ENCODE measurements at regions not wholly inside any gene's neighbourhood (a gene's known extent, or its start where the extent isn't known, plus 50 kb on each side); places are given as distances from the start of the nearest gene placed in this dataset.

- Histone ChIP-seq H3K36me3 (ENCODE audit: control insufficient read depth in 2 of 2, extremely low read depth in 1 of 2, insufficient read depth in 2 of 2, low read length in 2 of 2) (no peaks in the 10 kb centered on the region), H2AFZ (ENCODE audit: low read depth, low read length) (no peak overlapping the region), H3K9me3 (replicated peaks; ENCODE audit: control insufficient read depth, insufficient read depth, low read length) (no peaks in the 10 kb centered on the region), H3K4me2 (ENCODE audit: insufficient read depth, low read length) (no peak overlapping the region), H3K9ac (replicated peaks; ENCODE audit: extremely low read depth, insufficient read depth, low read length) (no peak overlapping the region), H3K4me1 (ENCODE audit: control insufficient read depth, extremely low read depth, insufficient read depth, low read length) (no peaks in the 10 kb centered on the region), H3K79me2 (ENCODE audit: control insufficient read depth, insufficient read depth, low read length) (no peaks in the 10 kb centered on the region), H3K27me3 (ENCODE audit: control insufficient read depth in 2 of 2, insufficient read depth in 2 of 2, low read length in 2 of 2) (no peaks in the 10 kb centered on the region), H3K4me3 (replicated peaks in 1 of 3; ENCODE audit: insufficient read depth in 1 of 3, low read depth in 1 of 3, low read length in 3 of 3) (no peak overlapping the region), H3K27ac (ENCODE audit: insufficient read depth, low read depth, low read length) (no peak overlapping the region), H4K20me1 (replicated peaks; ENCODE audit: control insufficient read depth, extremely low read depth, insufficient read depth, low read length) (no peaks in the 10 kb centered on the region), H3K9me1 (replicated peaks; ENCODE audit: control insufficient read depth, extremely low read depth, insufficient read depth, low read length) (no peaks in the 10 kb centered on the region)
- FAIRE-seq (no peak), DNase-seq (ENCODE audit: low read depth, low spot score) (no peak)
- ChIA-PET POLR2A (no interaction called here), CTCF (no interaction called here)
- BruUV-seq (replicated peaks), result no TSS peak
- intact Hi-C loops (cut with micrococcal nuclease) (no loop called here), dilution Hi-C loops (cut with MboI; ENCODE audit: extremely low pct_ligation_motif_present, low sequenced_read_pairs) (no loop called here)
- TF ChIP-seq, protein P1, sequence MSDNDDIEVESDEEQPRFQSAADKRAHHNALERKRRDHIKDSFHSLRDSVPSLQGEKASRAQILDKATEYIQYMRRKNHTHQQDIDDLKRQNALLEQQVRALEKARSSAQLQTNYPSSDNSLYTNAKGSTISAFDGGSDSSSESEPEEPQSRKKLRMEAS (IDR thresholded peaks at IDR 0.05; ENCODE audit: insufficient read depth, insufficient read length), result no peak
- no peak for TF ChIP-seq MYC (IDR thresholded peaks at IDR 0.05; ENCODE audit: low read depth, low read length)
- no peak for TF ChIP-seq POLR2AphosphoS5 (IDR thresholded peaks at IDR 0.05; ENCODE audit: insufficient read depth, low read depth, low read length)
- TF ChIP-seq POLR2A (IDR thresholded peaks at IDR 0.05; ENCODE audit: low read depth, low read length), result no peak
- TF ChIP-seq CTCF (IDR thresholded peaks at IDR 0.05; ENCODE audit: extremely low read depth in 1 of 2, insufficient read depth in 1 of 2, low read depth in 1 of 2, low read length in 2 of 2), result no peak
- no peak for TF ChIP-seq GATA2 (IDR thresholded peaks at IDR 0.05; ENCODE audit: insufficient read depth, insufficient read length, low read depth, low read length)
- TF ChIP-seq FOS (IDR thresholded peaks at IDR 0.05; ENCODE audit: borderline replicate concordance, insufficient read depth, low read length), result no peak
Measured at GRCh38 chr9:1738511-1739100, 276.5 kb upstream of the SMARCA2 start.

Data from endothelial cell of umbilical vein (primary cell).